Middle frontal gyrus (tissue), 1 donor: ENCODE measurements at regions not wholly inside any gene's neighbourhood (a gene's known extent, or its start where the extent isn't known, plus 50 kb on each side); places are given as distances from the start of the nearest gene placed in this dataset.
"Not testable (repeated sequence)": the region's sequence is repeated elsewhere in the genome, so short reads cannot be mapped to it uniquely, and the experiment has no call there.

ENCODE experiments used
- DNase-seq: peaks from one replicate; pipeline ENCODE4 v3.0.0-alpha.2; 2015; ENCODE audit warnings: low spot score; ENCODE audit errors: extremely low spot score

DNA sequence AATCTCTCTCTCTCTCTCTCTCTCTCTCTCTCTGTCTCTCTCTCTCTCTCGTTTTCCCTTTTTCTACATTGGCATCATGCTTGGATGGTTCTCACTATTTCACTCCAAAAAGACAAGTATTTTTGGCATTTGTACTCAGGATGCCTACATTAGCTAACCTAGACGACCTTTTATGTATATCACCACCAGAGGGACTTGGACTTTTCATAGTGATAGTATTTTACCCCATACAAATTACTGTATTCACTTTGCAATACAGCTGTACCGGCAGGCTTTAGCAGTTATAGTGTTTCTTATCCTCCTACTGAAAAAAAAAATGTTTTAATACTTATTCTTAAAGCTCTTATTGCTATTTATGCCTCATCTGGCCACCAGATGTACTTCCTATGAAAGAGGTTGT lies 687.2 kb upstream of the KLHL1 start:
- no peak for DNase-seq

GRCh38 chr13:70792121-70792520 lies 683.9 kb upstream of the KLHL1 start:
- no peak for DNase-seq

DNA sequence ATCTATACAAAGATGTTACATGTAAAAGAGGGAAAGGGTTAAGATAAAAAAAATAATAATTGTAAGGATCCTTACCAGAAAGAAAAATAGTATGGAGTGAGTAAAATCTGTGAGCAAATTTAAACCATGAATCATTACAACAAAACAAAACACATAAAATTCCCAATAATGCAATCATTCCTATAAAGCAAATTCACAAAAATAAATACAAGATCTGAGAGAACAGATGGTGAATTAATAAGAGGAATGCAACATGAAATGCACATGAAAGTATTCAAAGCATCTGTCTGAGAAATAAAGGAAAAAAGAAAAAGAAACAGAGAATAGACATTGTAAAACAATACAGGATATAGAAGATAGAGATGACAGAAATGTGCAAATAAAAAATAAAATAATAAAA lies 681.5 kb upstream of the KLHL1 start:
- no peak for DNase-seq

DNA sequence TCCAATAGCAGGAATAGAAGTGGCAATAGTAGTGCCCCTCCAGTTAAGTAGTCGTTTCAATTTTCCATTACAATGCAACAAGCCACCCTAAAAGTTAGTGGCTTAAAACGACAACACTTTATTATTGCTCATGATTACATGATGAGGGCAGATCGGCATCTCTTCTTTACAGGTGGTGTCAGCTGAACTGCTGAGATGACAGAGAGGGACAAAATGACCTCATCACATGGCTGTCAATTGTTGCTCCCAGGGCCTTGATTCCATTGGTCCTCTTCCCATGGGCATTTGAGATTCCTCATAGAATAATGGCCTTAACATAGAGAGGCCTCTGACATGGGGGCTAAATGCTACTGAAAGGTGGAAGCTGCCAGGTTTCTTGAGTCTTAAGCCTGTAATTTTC lies 679.8 kb upstream of the KLHL1 start:
- DNase-seq = no peak

DNA sequence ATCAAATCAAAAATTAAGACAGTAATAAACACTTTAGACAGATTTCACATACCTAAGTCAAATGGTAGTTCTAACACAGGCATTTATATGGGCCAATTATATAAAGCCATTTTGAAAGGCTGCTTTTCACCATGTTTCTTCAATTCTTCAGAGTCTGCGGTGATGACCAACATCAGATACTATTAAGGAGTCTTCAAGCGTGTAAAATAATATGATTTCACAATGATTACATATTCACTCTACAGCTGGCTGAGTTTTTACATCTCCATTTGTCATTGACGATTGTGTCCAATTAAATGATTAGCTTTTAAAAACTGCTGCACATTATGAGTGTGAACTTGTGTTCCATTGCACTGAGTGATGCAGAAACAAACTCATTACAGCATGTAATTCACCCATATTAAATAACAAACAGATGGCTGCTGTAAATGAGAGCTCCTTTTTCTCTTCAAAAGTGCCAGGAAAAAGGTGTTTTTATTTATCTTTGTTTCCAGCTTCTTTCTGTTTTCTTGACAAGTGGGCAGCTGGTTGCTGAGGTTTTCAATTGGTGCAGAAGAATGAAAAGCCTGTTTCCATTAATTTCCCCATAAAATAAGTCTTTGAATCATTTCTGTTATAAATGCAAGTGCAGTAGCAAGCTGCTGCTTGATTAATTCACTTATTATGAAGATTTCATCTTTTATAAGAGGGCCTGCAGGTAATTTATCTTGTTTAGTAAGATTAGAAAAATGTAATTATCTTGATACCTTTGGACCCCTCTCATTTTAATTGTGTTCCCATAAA lies 676.1 kb upstream of the KLHL1 start:
- no peak for DNase-seq

DNA sequence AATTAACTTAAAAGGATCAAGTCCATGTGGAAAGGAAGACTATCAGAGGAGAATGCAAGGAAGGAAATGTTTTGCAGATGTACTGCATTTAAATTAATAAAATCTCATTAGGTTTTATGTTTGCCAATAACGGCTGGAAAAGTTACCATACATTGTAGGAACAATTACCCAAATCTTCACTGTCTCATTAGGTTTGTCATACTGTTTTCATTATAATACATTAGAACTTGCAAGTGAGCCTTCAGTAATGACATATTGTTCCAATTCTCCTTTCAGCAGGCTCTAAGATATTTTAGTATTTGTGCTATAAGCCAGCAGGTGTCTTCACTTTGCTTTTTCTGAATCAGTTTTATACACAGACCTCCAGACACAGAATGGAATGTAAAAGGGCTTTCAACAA lies 661.6 kb upstream of the KLHL1 start:
- no peak for DNase-seq

GRCh38 chr13:70758932-70759331 lies 650.7 kb upstream of the KLHL1 start:
- no peak for DNase-seq

DNA sequence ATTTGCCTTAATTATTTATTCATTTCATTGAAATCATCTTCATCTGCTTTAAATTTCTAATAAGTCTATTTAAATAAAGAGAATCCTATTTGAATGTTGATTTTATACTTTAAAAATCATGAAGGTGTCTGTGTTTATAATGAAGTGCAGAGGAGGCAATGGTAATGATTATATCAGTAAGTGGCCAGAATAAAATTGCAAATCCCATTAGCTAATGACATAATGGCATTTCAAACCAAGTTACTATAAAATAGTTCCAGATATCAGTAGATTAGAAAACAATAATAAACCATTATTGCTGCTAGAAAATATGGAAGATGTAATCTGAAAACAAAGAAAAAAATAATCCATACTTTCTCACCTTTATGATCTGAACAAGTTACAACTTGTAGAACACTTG lies 647.8 kb upstream of the KLHL1 start:
- no peak for DNase-seq

DNA sequence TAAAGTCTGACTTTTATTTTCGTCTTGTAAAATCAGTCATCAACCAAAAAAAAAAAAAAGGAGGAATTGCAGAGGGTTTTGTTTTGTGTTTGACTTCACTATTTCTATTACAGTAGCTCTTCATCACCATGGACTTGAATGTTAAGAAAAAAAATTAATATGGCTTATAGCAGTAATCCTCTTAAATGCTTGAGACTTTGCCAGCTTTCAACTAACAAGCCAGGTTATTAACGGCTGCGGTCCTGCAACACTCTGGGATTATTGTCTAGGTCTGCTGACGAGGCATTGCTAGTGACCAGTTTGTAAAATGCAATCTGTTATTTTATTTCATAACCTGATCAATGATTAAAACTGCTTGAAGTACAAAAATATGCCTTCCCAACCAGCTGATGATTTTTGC lies 647.2 kb upstream of the KLHL1 start:
- no peak for DNase-seq

DNA sequence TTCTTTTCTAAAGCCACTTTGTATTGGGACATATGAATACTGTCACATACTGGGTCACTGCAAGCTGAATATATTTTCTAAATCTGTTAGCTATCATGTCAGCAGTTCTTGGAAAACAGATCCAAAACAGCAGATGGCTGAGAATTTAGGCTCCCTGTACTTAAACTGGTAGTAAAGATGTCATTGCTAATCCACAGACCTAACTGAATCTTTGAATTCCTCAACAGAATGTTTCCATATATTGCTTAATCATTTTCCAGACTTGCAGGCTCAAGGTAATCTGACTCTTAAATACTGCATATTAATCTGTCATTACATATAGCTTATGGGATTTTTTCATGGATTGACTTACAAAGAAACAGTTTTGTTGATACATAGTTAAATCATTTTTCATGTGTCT lies 639.0 kb upstream of the KLHL1 start:
- no peak for DNase-seq

DNA sequence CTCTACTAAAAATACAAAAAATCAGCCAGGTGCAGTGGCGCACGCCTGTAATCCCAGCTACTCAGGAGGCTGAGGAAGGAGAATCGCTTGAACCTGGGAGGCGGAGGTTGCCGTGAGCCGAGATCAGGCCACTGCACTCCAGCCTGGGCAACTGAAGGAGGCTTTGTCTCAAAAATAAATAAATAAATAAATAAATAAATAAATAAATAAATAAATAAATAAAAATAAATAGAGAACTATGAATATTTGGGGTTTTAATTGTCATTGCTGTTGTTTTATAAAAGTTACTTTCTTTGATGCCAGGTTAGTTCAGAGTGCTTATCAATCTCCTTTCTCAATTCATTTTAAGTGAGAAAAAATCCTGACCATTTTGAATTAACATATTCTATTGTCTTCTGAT lies 638.2 kb upstream of the KLHL1 start:
- not testable (repeated sequence) for DNase-seq

DNA sequence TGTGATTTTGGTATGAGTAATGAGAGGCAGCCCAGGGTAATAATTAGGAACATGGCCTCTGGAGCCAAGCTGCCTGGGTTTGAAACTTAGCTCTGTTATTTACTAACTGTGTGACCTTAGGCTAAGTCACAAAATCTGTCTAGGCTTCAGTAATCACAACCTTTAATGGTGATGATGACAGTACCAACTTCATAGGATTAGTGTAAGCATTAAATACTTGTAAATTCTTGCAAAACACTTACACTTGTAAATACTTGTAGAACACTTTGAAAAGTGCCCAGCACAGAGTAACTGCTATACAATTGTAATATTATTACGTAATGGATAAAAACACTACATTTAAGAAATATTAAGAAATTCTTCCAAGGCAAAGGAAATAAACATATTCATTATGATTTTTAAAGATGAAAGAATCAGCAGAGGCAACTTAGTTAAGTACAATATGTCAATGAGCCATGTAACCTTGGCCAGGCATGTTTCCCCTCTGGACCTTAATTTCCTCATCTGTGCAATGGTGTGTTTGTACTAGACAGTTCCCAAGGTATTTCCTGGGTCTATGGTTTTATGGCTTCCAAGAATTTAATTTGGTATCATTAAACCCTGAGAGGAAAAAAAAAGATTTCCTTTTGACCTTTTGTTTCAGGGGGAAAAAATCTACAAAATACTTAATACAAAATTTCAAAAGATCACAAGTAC lies 628.5 kb upstream of the KLHL1 start:
- DNase-seq = no peak

DNA sequence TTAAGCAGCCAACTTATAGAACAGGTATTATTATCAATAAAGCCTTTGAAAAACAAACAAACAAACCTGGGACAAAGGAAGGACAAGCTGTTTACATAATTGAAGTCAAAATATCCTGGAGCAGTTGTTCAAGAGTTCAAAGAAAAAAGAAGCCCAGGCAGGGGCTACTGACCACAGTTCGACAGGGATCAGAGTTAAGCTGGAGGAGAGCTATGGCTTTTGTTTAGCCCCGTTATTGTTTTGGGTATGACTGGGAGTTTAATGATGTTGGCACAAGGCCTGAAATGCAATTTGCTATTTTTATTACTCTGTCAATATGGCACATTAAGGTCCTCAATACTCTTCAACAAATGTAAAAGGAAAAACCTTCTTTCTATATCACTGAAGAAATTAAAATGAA lies 624.4 kb upstream of the KLHL1 start:
- no peak for DNase-seq

DNA sequence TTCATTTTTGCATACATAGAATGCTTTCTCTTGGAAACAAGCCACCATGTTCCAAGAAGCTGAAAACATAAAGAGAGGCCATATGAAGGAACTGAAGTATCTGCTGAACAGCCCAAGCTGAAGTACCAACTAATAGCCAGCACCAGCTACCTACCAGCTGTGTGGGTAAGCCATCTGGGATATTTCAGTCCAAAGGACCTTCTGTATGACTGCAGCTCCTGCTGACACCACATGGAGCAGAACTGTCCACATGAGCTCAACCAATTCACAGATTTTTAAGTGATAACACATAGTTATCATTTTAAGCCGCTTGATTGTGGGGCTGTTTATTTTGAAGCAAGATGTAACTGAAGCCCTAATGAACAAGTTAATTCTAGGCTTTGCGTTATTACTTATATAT lies 621.1 kb upstream of the KLHL1 start:
- DNase-seq = no peak

GRCh38 chr13:70723732-70724131 lies 615.5 kb upstream of the KLHL1 start:
- DNase-seq = no peak

DNA sequence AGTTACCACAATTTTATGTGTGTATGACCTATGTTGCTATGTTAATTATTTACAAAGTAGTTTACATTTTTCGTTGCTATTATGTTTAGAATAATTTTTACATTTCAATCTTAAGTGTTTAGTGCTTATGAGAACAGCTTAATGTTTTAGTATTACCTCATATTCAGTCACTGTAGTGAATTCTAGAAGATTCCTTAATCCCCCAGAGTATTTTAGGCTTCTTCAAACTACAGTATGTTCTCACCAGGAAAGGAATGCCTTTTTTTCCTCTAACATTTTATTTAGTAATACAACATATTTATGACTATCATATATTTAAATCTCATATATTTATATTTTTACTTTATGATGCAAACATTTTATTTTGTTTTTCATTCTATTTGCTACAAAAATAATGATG lies 612.1 kb upstream of the KLHL1 start:
- DNase-seq = no peak

- no peak for DNase-seq
Observed at GRCh38 chr13:70714993-70715392, 606.7 kb upstream of the KLHL1 start.

DNA sequence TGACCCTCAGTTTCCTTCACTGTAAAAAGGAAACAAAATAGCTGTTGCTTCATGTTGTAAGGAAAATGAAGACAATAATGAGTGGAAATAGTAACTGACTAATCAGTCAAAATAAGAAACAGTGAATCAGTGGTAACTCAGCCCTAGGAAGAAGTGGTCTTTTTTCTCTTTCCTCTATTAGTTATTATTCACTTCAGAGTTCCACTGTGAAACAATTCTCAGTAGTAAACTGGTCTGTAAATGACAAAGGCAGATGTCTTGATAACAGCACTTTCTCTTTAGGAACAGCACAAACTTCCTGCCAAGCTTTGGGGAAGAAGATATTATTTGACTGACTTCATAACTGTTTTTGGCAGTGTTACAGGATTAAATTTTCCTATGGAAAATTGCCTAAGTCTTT lies 600.5 kb upstream of the KLHL1 start:
- no peak for DNase-seq

DNA sequence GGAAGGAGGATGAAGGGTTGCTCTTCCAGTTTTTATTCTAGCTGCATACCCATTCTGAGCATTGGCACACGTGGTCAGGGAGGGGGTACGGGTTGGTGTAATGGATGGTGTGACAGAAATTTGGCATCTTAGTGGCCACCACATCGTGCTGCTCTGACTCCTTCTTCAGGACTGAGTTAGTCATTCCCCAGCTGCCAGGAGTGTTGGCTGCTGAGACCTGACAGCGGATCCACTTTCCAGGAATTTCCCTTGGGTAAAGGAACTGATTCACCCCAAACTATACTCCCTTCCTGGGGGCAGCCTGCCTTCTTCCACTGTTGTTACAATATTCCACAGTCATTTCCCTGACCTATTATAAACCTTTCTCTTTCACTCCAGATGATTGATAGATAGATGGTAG lies 595.5 kb upstream of the KLHL1 start:
- DNase-seq = no peak

- DNase-seq = no peak
Observed at GRCh38 chr13:70694996-70695715, 586.9 kb upstream of the KLHL1 start.

GRCh38 chr13:70668983-70669382 lies 560.7 kb upstream of the KLHL1 start:
- DNase-seq = no peak

DNA sequence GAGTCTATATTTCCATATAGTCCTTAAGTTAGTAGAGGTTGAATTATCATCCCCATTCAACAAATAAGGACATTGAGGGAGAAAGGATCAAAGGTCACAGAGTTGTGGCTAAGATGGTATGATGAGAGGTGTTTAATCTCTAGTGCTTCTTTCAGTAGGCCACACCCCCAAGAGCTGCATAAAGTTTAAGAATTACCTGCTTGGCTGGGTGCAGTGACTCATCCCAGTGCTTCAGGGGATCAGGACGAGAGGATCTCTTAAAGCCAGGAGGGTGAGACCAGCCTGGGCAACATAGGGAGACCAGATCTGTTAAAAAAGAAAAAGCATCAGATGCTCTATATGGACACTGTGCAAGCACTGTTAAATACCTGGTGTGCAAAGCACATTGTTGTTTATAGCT lies 560.0 kb upstream of the KLHL1 start:
- DNase-seq = no peak
